ENCODE measurements at regions not wholly inside any gene's neighbourhood (a gene's known extent, or its start where the extent isn't known, plus 50 kb on each side); places are given as distances from the start of the nearest gene placed in this dataset.

DNA sequence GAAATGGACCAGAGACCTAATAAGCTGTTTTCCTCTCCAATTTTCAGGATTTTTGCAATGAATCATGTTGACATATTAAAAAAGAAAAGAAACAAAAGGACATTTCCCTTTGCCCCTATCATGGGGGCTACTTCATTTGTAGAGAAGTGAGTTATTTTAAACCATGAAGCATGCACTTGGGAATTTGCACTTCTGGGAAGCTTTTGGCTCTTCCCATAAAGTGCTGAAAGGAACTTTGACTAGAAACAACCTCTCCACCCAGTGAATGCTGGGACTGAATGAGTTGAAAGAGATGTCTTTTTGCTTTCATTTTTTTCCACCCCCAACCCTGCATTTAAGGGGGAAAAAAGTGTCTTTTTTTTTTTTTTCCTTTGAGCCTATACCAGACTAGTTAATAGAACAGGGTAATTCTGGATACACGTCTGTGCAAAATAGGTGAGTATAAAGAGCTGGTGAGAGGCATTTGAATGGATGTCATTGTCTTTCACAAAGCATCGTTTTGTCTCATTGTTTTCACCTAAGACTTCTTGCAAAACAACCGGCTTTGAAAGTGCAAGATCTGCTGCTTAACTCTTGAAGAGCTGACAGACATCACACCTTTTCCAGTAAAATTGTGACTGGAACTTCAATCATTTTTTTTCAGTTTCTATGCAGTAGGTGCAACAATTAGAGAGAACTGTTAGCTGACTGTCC, 138.7 kb upstream of the BACH2 start:
- DNase-seq (ENCODE audit: low read depth, low spot score) = no peak

DNA sequence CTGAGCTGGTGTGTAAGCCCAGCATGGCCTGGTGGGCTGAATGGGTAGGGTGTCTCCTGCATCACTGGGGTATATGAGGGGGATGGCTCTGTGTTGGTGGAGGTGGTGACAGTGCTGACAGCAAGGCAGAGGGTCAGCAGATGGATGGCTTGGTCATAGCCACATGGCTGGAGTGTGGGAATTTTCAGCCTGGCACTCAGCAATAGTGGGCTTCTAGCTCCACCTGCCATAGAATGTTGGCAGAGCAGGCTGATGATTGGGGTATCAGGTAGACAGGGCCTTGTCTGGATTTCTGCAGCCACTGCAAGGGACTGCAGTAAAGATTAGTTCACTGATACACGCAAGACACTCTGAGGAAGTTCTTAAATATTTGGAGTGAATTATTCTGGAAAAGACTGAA, 137.5 kb upstream of the BACH2 start:
- DNase-seq (ENCODE audit: low read depth, low spot score) = no peak

GRCh38 chr6:90432937-90433336, 136.3 kb upstream of the BACH2 start:
- no peak for DNase-seq (ENCODE audit: low read depth, low spot score)

DNA sequence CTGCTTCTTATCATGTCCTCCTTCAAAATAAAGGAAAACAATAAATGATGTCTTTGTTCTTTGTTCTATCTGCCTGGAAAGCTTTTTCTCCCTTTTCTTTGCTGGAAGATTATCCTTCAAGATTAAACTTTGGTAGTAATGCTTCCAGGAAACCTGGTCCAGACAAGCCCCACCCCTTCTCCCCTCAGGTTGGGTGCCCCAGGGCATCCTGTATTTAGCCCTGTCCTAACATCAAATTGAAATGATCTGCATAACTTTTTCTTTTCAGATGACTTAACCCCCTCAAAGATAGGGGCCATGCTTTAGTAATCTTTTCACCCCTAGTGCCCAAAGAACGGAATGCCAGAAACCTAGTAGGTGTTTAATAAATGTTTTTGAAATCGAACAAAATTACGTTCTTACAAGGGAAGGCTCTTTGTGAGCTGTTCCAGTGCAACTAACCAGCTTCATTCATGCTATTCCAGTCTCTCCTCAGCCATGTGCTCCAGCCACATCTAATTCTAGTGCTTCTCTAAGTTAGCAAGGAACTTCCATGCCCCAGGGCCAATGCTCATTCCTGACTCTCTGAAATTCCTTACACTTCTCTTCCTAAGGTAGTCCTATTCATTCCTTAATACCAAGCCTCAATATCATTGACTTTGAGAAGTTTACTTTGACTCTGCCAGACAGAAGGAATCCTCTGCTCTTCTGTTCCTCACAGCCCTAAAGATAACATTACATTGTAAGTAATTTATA, 135.6 kb upstream of the BACH2 start:
- DNase-seq (ENCODE audit: low read depth, low spot score) = no peak

DNA sequence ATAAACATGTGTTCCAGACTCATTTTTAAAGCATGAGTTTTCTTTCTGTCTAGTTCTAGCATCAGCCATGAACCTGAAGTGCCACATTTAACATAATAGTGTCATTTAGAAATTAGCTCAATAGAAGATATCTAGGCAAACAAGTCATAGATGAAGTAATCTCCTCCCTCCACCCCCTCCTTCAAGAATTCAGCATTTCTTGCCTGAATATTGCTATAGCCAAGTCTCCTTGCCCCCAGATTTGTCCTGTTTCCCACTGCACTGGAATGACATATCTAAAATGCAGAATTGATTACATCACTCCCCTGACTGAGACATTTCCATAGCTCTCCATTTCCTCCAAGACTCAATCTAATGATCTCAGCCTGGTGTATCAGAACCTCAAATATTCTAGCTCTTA, 134.9 kb upstream of the BACH2 start:
- DNase-seq (ENCODE audit: low read depth, low spot score) = no peak

GRCh38 chr6:90429713-90430112, 133.1 kb upstream of the BACH2 start:
- DNase-seq (ENCODE audit: low read depth, low spot score) = no peak

- DNase-seq (ENCODE audit: low read depth, low spot score) = no peak
Observed at GRCh38 chr6:90428514-90428913, 131.9 kb upstream of the BACH2 start.

DNA sequence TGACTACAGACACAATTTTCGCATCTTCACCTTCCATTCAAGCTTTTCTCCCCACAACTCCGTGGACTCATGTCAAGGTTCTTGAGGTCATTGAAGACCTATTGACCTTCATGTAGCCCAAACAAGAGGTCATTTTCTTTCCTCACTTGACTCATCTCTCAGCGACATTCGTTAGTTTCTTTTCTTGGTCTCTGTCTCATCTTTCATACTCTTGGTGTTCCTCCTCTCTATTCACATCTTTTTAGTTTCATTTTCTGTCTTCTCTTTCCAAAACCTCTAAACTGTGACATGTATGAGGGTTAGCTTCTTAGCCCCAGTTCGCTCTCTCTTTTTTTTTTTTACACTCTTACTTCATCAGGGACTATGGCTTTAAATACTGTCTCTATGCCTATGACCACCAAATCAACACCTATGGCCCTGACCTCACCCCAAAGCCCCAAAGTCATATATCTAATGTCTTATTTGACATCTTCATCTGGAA, 128.6 kb upstream of the BACH2 start:
- no peak for DNase-seq (ENCODE audit: low read depth, low spot score)

- DNase-seq (ENCODE audit: low read depth, low spot score) = no peak
Observed at GRCh38 chr6:90424580-90424979, 127.9 kb upstream of the BACH2 start.

DNA sequence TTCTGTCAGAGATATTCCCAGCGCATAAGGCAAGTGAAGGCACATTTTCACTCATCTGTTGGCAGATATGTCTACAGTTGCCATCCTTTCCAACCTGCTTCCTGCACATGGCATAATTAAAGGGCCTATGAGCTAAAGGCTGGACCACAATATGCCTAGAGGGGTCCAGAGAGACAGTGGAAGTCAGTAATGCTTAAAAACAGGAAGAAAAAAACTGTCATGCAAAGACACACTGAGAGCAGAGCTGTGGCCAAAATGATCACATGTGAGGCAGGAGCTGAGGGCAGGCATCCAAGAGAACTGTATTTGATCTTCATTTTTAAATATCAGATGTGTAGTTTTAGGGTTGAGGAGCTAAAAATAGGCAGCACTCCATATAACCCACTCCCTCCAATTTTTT, 125.0 kb upstream of the BACH2 start:
- DNase-seq (ENCODE audit: low read depth, low spot score) = no peak

DNA sequence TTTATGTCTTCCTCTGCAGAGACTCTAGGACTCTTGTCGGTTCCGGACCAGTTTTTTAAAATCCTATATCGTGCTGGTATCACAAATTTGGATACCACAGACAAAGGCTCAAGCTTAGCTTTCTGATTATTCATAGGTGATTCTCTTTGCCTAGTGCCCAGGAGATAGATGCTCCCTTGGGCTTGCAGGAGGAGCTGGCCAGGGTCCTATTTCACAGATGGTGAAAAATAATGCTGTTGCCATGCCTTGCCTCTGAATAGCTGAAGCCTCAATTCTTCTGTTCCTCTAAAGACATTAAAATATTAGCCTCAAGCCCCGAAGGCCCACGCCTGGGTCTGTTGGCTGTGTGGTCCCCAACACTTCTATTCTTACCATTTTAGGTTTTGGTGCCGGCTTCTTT, 123.9 kb upstream of the BACH2 start:
- DNase-seq (ENCODE audit: low read depth, low spot score) = no peak

- DNase-seq (ENCODE audit: low read depth, low spot score) = no peak
Observed at GRCh38 chr6:90417385-90417784, 120.7 kb upstream of the BACH2 start.

DNA sequence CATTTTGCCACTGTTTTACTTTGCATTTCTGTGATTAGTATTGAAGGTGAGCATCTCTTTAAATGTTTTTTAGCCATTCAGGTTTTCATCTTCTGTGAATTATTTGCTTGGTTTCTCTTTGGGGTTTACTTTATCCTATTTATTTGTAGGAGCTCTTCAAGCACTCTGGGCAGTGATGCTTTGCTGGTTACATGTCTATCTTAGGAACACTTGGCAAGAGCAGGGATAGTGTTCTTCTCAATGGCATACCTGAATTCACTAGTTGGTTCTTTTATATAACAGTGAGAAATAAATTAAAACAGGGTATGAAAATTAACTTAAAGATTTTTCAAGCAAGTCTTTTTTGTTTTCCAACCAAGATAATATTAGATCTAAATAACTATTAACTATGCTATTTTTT, 119.7 kb upstream of the BACH2 start:
- no peak for DNase-seq (ENCODE audit: low read depth, low spot score)

DNA sequence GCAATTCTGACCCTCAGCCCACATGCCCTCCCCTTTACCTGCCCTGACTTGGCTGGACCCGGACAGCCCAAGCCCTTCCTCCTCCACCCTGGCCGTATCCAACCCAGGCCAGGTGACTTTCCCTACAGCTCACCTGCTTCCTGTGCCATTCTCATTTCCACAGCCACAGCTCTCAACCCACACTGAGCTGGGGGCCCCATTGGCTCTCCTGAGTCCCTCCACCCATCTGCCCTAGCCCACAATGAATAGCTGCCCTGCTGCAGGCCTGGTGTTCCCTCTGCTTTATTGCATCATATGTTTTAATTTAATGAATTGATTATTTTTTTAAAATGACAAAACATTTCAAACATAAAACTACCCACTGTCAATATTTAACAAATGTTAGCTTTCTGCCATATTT, 118.5 kb upstream of the BACH2 start:
- no peak for DNase-seq (ENCODE audit: low read depth, low spot score)

DNA sequence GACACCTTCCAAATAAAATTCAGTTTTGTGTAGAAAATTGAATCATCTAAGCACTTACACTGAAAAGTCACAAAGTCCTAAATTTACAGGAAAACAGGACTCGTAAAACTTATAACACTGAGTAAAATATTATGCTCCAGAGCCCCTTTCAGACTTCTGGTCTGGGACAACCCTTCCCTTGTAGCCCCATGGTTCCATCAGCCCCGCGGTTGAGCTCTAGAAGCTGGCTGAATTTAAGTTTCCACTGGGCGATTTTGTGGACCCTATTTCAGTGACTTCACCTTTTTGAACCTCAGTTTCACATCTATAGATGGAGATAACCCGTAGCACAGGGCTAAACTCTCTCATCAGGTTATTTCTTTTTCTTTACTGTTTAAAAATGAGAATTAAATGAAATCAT, 117.7 kb upstream of the BACH2 start:
- DNase-seq (ENCODE audit: low read depth, low spot score) = no peak

- DNase-seq (ENCODE audit: low read depth, low spot score) = no peak
Observed at GRCh38 chr6:90413867-90414266, 117.2 kb upstream of the BACH2 start.

DNA sequence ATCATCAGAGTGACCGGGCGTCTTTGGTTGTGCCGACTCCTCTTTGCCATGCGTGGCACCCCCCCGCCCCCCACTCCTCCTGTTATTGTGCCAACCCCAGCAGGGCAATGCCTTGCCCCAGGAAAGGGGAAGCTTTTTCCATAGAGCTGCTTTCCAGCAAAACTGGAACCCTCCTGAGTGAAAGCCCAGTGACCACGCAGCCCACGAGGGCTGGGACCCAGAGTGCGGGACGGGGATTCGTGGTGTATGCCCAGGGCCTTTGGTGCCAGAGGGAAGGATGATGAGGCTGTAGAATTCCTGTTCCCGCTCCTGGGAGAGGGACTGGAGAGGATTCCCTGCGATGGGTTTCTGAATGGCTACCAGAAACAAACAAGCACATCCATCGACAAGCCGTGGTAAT, 116.8 kb upstream of the BACH2 start:
- no peak for DNase-seq (ENCODE audit: low read depth, low spot score)

DNA sequence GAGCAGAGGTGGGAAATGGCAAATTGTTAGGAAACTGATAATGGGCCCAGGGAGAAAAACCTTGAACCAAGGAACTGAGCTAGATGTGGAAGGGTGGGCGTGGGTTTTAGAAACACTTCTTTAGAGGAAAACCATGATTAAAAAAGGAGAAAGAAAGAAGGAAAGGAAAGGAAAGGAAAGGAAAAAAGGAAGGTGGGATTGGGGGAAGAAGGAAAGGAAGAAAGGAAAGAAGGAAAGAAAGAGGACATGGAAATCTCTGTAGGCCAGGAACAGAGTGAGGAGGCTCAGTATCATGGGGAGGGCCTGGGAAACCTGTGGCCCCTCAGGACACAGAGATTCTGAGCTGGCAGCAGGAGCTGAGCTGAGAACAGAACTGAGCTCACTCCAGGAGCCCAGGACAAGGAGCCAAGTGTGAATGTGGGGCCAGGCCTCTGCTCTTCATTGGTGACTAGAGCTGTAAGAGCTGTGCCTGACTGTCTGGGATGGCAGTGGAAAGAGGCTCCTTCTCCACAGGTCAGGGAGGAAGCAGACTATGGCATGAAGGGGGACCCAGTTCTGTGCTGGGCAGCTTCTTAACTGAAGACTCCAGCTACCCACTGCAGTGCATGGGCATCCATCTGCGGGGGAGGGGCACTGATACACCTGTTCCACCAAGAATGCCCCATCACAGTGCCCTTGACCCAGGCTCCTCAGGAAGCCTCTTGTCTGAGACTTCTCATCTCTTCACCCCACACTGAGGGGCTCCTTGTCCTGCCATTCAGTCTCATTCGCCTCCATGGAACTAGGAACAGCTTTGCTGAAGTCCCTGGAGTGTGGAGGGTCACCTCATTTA, 116.1 kb upstream of the BACH2 start:
- no peak for DNase-seq (ENCODE audit: low read depth, low spot score)

- DNase-seq (ENCODE audit: low read depth, low spot score) = no peak
Observed at GRCh38 chr6:90411292-90411781, 114.7 kb upstream of the BACH2 start.

DNA sequence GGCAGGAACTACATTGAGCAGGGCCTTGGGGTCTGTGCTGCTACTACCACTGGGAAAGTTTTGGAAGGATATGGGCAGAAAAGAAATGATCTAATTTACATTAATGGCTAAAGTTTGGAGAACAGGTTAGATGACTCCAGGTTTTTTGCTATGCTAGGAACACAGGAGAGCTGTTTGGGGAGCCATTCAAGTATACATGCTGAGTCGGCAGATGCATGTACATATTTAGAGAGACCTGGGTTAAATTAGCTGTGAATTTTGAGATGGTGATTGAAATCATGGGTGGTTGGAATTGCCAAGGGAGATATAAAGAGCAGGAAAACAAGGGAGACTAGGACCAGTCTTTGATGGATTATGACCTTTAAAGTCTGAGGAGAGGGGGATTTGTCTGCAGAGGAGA, 113.1 kb upstream of the BACH2 start:
- no peak for DNase-seq (ENCODE audit: low read depth, low spot score)

DNA sequence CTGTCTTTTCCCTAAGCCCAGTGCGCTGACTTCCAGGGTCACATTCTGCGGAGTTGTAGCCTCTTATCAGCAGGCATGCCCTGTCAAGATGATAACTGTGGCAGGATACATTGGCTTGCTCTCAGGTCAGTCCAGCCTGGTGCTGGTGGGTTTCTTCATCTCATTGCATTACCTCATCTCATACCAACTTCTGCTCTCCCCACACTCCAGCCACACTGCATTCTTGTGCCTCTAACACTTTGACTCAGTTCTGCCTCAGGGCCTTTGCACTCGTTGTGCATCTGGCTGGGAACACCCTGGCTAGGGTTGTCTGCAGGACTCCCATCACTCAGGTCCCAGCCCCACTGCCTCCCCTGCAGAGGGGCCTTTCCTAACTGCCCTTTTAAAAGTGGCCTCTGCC, 110.3 kb upstream of the BACH2 start:
- no peak for DNase-seq (ENCODE audit: low read depth, low spot score)

DNA sequence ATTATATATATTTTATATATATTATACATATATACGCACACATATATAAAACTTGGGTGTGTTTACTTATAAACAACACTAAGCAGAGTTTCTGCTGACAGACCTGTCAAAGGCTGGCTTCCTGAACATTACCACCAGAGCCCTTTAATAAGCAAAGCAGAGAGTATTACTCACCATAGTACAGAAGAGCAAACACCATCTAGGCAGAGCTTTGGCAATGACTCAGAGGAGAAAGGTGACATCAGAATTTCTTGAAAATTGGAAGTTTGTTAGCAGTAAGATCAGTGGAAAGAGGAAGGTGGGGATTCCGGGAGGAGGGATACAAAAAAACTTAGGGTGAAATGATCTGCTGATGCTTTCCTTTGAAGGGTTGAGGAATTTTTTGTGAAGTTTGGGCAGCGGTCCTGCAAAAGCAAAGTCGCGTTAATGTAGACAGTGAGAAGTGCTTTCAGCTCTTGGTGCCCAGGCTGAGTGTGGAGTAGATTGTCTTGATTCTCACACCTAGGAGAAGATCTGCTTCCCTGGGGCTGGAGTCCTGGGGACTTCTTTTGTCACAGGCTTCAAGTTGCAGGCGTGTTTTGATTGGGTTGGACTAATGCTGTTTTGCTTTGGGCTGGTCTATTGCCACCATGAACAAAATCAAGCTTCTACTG, 109.6 kb upstream of the BACH2 start:
- DNase-seq (ENCODE audit: low read depth, low spot score) = no peak

Measured in pulmonary artery endothelial cell (primary cell).